Progenitor cell of endocrine pancreas (in vitro differentiated cells): ENCODE measurements at regions not wholly inside any gene's neighbourhood (a gene's known extent, or its start where the extent isn't known, plus 50 kb on each side); places are given as distances from the start of the nearest gene placed in this dataset.

Experiments used
- DNase-seq: peaks from one replicate; pipeline ENCODE4 v3.0.0; 2021; ENCODE audit warnings: low spot score; ENCODE audit not compliant: unreplicated experiment
- H3K27ac Mint-ChIP-seq: 2 replicates; pipeline ENCODE4 v1.8.0; 2021; ENCODE audit warnings: mild to moderate bottlenecking, moderate library complexity, mixed read lengths
- H3K27me3 Mint-ChIP-seq: 2 replicates; pipeline ENCODE4 v1.8.0; 2021; ENCODE audit warnings: mixed read lengths
- H3K36me3 Mint-ChIP-seq: 2 replicates; pipeline ENCODE4 v1.8.0; 2022; ENCODE audit warnings: mixed read lengths; ENCODE audit not compliant: insufficient read depth
- H3K4me1 Mint-ChIP-seq: 2 replicates; pipeline ENCODE4 v1.8.0; 2021; ENCODE audit warnings: low read depth, mixed read lengths
- H3K4me3 Mint-ChIP-seq: 2 replicates; pipeline ENCODE4 v1.8.0; 2021; ENCODE audit warnings: low read depth, mild to moderate bottlenecking, moderate library complexity, mixed read lengths
- H3K9me3 Mint-ChIP-seq: 2 replicates; pipeline ENCODE4 v1.8.0; 2021; ENCODE audit warnings: low read depth, mixed read lengths
- TF ChIP-seq, protein P1 (sequence below): fragments of 200-600 bp; sonication (generic); IDR thresholded peaks from one replicate; pipeline ENCODE4 v1.5.0; 2021; ENCODE audit warnings: antibody characterized with exemption, mild to moderate bottlenecking; ENCODE audit not compliant: unreplicated experiment

GRCh38 chr6:141210901-141211300 lies 921.8 kb upstream of the GJE1 start:
- no peaks in the 10 kb centered on the region for H3K36me3 Mint-ChIP-seq

DNA sequence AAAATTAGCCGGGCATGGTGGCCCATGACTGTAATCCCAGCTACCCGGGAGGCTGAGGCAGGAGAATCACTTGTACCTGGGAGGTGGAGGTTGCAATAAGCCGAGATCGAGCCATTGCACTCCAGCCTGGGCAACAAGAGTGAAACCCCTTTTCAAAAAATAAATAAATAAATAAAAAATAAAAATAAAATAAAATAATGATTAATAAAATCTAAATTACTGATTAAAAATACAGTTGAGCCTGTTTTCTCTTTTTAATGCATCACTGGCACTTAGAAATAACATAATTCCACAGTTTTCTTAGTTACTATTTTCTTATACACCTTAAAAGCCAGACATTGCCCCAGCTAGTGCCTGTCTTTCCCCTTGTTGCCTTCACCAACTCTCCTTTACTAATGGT lies 922.8 kb upstream of the GJE1 start:
- H3K4me1 Mint-ChIP-seq, result peaks cover 2% of the 10 kb centered on the region
- H3K9me3 Mint-ChIP-seq, result peaks cover 2% of the 10 kb centered on the region
- no peaks in the 10 kb centered on the region for H3K27me3 Mint-ChIP-seq
- no peak overlapping the region for H3K4me3 Mint-ChIP-seq
- no peak for DNase-seq
- no peak overlapping the region for H3K27ac Mint-ChIP-seq
- TF ChIP-seq, protein P1, sequence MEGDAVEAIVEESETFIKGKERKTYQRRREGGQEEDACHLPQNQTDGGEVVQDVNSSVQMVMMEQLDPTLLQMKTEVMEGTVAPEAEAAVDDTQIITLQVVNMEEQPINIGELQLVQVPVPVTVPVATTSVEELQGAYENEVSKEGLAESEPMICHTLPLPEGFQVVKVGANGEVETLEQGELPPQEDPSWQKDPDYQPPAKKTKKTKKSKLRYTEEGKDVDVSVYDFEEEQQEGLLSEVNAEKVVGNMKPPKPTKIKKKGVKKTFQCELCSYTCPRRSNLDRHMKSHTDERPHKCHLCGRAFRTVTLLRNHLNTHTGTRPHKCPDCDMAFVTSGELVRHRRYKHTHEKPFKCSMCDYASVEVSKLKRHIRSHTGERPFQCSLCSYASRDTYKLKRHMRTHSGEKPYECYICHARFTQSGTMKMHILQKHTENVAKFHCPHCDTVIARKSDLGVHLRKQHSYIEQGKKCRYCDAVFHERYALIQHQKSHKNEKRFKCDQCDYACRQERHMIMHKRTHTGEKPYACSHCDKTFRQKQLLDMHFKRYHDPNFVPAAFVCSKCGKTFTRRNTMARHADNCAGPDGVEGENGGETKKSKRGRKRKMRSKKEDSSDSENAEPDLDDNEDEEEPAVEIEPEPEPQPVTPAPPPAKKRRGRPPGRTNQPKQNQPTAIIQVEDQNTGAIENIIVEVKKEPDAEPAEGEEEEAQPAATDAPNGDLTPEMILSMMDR, result no peak
- no peaks in the 10 kb centered on the region for H3K36me3 Mint-ChIP-seq

More at GRCh38 chr6:141210901-141211300, 921.8 kb upstream of the GJE1 start:
- H3K27me3 Mint-ChIP-seq, result no peaks in the 10 kb centered on the region
- no peak for DNase-seq
- TF ChIP-seq, protein P1, result no peak
- H3K27ac Mint-ChIP-seq, result no peak overlapping the region
- H3K4me1 Mint-ChIP-seq, result peaks cover 2% of the 10 kb centered on the region
- H3K9me3 Mint-ChIP-seq, result peaks cover under 1% of the 10 kb centered on the region
- no peak overlapping the region for H3K4me3 Mint-ChIP-seq

- peaks cover 2% of the 10 kb centered on the region for H3K4me1 Mint-ChIP-seq
- H3K4me3 Mint-ChIP-seq, result no peak overlapping the region
- DNase-seq, result no peak
- H3K9me3 Mint-ChIP-seq, result peaks cover 3% of the 10 kb centered on the region
- no peaks in the 10 kb centered on the region for H3K27me3 Mint-ChIP-seq
- TF ChIP-seq, protein P1, result no peak
- H3K36me3 Mint-ChIP-seq, result no peaks in the 10 kb centered on the region
- H3K27ac Mint-ChIP-seq, result no peak overlapping the region
Observed at GRCh38 chr6:141208101-141208500, 924.6 kb upstream of the GJE1 start.

DNA sequence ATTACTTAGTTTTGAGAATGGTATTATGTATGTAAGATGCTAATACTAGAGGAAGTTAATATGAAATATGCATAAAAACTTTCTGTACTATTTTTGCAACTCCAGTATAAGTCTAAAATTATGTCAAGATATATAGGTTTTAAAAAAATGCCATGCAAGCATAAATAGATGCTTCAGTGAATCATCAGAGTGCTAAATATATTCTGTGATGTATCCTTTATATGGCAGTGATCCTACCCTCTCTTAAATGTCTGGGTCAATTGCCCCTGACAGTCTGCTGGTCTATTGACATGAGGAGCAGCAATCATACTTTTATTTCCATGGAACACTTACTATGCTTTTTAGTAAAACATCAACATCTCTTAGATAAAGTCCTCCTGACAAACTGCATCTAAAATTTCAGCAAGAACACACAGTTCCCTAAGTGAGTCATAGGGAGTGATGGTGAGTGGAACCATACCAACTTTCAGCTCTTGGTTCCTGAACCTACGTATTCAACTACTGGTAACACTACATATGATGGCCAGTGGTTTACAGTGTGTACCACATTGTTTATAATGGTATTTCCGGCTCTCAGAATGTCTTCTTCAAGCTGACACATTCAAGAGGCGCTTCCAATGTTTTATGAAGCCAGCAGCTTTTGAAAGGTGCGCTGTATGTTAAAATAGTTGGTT lies 928.7 kb upstream of the GJE1 start:
- no peak for DNase-seq
- no peaks in the 10 kb centered on the region for H3K27me3 Mint-ChIP-seq
- H3K4me3 Mint-ChIP-seq, result no peak overlapping the region
- no peaks in the 10 kb centered on the region for H3K4me1 Mint-ChIP-seq
- TF ChIP-seq, protein P1, result no peak
- no peak overlapping the region for H3K27ac Mint-ChIP-seq
- H3K36me3 Mint-ChIP-seq, result no peaks in the 10 kb centered on the region
- peaks cover 3% of the 10 kb centered on the region for H3K9me3 Mint-ChIP-seq

DNA sequence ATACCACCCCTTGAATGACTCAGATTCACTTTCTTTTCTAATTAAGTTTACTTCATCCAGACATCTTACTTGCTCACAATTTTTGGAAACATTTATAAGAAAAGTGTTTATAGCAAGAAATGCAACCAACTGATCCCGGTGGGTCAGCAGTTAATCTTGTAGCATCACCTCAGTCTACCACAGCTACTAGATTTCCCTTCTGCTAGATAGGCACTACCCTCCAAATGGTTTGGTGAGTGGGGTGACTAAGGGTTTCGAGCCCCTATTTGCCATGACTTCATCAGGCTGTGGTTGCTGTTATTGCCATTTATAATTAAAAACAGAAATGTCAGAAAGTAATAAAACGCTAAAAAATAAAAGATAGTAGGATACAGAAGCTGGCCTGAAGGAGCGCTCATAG lies 930.1 kb upstream of the GJE1 start:
- Mint-ChIP-seq H3K9me3 (peaks cover 3% of the 10 kb centered on the region), H3K4me1 (no peaks in the 10 kb centered on the region), H3K27me3 (no peaks in the 10 kb centered on the region), H3K4me3 (no peak overlapping the region), H3K36me3 (no peaks in the 10 kb centered on the region), H3K27ac (no peak overlapping the region)
- DNase-seq, result no peak
- TF ChIP-seq, protein P1, result no peak
